Duodenal mucosa (tissue), 2 donors: ENCODE measurements at regions not wholly inside any gene's neighbourhood (a gene's known extent, or its start where the extent isn't known, plus 50 kb on each side); places are given as distances from the start of the nearest gene placed in this dataset.

Source experiments
- H3K27ac ChIP-seq: one replicate; pipeline ENCODE4 v1.7.0; 2013; ENCODE audit warnings: low read depth, low read length
- H3K27me3 ChIP-seq, 2 donors: one replicate each; pipeline ENCODE4 v1.7.0; 2013; ENCODE audit warnings: low read length in 2 of 2, control low read depth in 1 of 2; ENCODE audit not compliant: insufficient read depth in 2 of 2, control insufficient read depth in 1 of 2
- H3K36me3 ChIP-seq, 2 donors: one replicate each; pipeline ENCODE4 v1.7.0; 2013; ENCODE audit warnings: low read length in 2 of 2, control low read depth in 1 of 2; ENCODE audit not compliant: insufficient read depth in 2 of 2, control insufficient read depth in 1 of 2
- H3K4me1 ChIP-seq, 2 donors: one replicate each; pipeline ENCODE4 v1.7.0; 2013; ENCODE audit warnings: low read length in 2 of 2, control low read depth in 1 of 2; ENCODE audit not compliant: insufficient read depth in 2 of 2, control insufficient read depth in 1 of 2
- H3K4me3 ChIP-seq, 2 donors: one replicate each; pipeline ENCODE4 v1.7.0; 2013; ENCODE audit warnings: low read length in 2 of 2, low read depth in 1 of 2
- H3K9ac ChIP-seq, 2 donors: one replicate each; pipeline ENCODE4 v1.7.0; 2013; ENCODE audit warnings: low read length in 2 of 2, low read depth in 1 of 2
- H3K9me3 ChIP-seq, 2 donors: one replicate each; pipeline ENCODE4 v1.7.0; 2013; ENCODE audit warnings: low read length in 2 of 2, control low read depth in 1 of 2; ENCODE audit not compliant: control insufficient read depth in 1 of 2

- H3K27me3 ChIP-seq, result no peaks in the 10 kb centered on the region
- no peaks in the 10 kb centered on the region for H3K36me3 ChIP-seq
- H3K9me3 ChIP-seq, result no peaks in the 10 kb centered on the region
- H3K4me3 ChIP-seq, result no peak overlapping the region
- no peak overlapping the region for H3K27ac ChIP-seq
- no peaks in the 10 kb centered on the region for H3K4me1 ChIP-seq
- no peak overlapping the region for H3K9ac ChIP-seq
These were observed 370.2 kb downstream of the GATA3 start for GRCh38 chr10:8424555-8425211.

GRCh38 chr10:8428654-8429053 lies 374.2 kb downstream of the GATA3 start:
- Histone ChIP-seq H3K9ac (no peak overlapping the region), H3K27me3 (no peaks in the 10 kb centered on the region), H3K4me3 (no peak overlapping the region), H3K27ac (no peak overlapping the region), H3K36me3 (no peaks in the 10 kb centered on the region), H3K9me3 (no peaks in the 10 kb centered on the region), H3K4me1 (no peaks in the 10 kb centered on the region)

GRCh38 chr10:8430321-8430720 lies 375.8 kb downstream of the GATA3 start:
- no peaks in the 10 kb centered on the region for H3K27me3 ChIP-seq
- no peak overlapping the region for H3K4me3 ChIP-seq
- H3K9ac ChIP-seq, result no peak overlapping the region
- H3K9me3 ChIP-seq, result no peaks in the 10 kb centered on the region
- no peaks in the 10 kb centered on the region for H3K36me3 ChIP-seq
- no peaks in the 10 kb centered on the region for H3K4me1 ChIP-seq
- no peak overlapping the region for H3K27ac ChIP-seq

GRCh38 chr10:8431511-8431910 lies 377.0 kb downstream of the GATA3 start:
- H3K27ac ChIP-seq, result no peak overlapping the region
- no peak overlapping the region for H3K4me3 ChIP-seq
- H3K4me1 ChIP-seq, result no peaks in the 10 kb centered on the region
- H3K36me3 ChIP-seq, result no peaks in the 10 kb centered on the region
- H3K9me3 ChIP-seq, result no peaks in the 10 kb centered on the region
- H3K27me3 ChIP-seq, result no peaks in the 10 kb centered on the region
- no peak overlapping the region for H3K9ac ChIP-seq

- H3K36me3 ChIP-seq, result no peaks in the 10 kb centered on the region
- H3K9me3 ChIP-seq, result no peaks in the 10 kb centered on the region
- no peak overlapping the region for H3K4me3 ChIP-seq
- no peaks in the 10 kb centered on the region for H3K4me1 ChIP-seq
- no peak overlapping the region for H3K9ac ChIP-seq
- H3K27ac ChIP-seq, result no peak overlapping the region
- no peaks in the 10 kb centered on the region for H3K27me3 ChIP-seq
These were observed 380.9 kb downstream of the GATA3 start for GRCh38 chr10:8435186-8436055.

GRCh38 chr10:8437896-8438295 lies 383.4 kb downstream of the GATA3 start:
- no peaks in the 10 kb centered on the region for H3K36me3 ChIP-seq
- no peak overlapping the region for H3K27ac ChIP-seq
- H3K9ac ChIP-seq, result no peak overlapping the region
- H3K4me1 ChIP-seq, result no peaks in the 10 kb centered on the region
- H3K27me3 ChIP-seq, result no peaks in the 10 kb centered on the region
- H3K4me3 ChIP-seq, result no peak overlapping the region
- H3K9me3 ChIP-seq, result no peaks in the 10 kb centered on the region

- Histone ChIP-seq H3K27ac (no peak overlapping the region), H3K9me3 (no peaks in the 10 kb centered on the region), H3K4me3 (no peak overlapping the region), H3K27me3 (no peaks in the 10 kb centered on the region), H3K9ac (no peak overlapping the region), H3K36me3 (no peaks in the 10 kb centered on the region), H3K4me1 (no peaks in the 10 kb centered on the region)
These were observed 384.1 kb downstream of the GATA3 start for GRCh38 chr10:8438603-8439002.

GRCh38 chr10:8439040-8439439 lies 384.6 kb downstream of the GATA3 start:
- H3K27ac ChIP-seq, result no peak overlapping the region
- no peaks in the 10 kb centered on the region for H3K4me1 ChIP-seq
- no peaks in the 10 kb centered on the region for H3K36me3 ChIP-seq
- H3K9me3 ChIP-seq, result no peaks in the 10 kb centered on the region
- no peak overlapping the region for H3K9ac ChIP-seq
- no peak overlapping the region for H3K4me3 ChIP-seq
- peaks cover under 1 to 1% of the 10 kb centered on the region in 2 donors for H3K27me3 ChIP-seq

- no peak overlapping the region for H3K9ac ChIP-seq
- H3K27me3 ChIP-seq, result peaks cover 7% of the 10 kb centered on the region in 2 donors
- H3K9me3 ChIP-seq, result no peaks in the 10 kb centered on the region
- no peaks in the 10 kb centered on the region for H3K4me1 ChIP-seq
- H3K36me3 ChIP-seq, result no peaks in the 10 kb centered on the region
- H3K27ac ChIP-seq, result no peak overlapping the region
- no peak overlapping the region for H3K4me3 ChIP-seq
These were observed 390.1 kb downstream of the GATA3 start for GRCh38 chr10:8444630-8445029.

GRCh38 chr10:8445353-8445752 lies 390.9 kb downstream of the GATA3 start:
- Histone ChIP-seq H3K4me1 (no peaks in the 10 kb centered on the region), H3K27ac (no peak overlapping the region), H3K27me3 (peaks cover 7% of the 10 kb centered on the region in 2 donors), H3K9me3 (no peaks in the 10 kb centered on the region), H3K4me3 (no peak overlapping the region), H3K36me3 (no peaks in the 10 kb centered on the region), H3K9ac (no peak overlapping the region)
